Loucy (cell line): ENCODE measurements at regions not wholly inside any gene's neighbourhood (a gene's known extent, or its start where the extent isn't known, plus 50 kb on each side); places are given as distances from the start of the nearest gene placed in this dataset.

Experiments used
- CTCF ChIP-seq: fragments of 200-600 bp; sonication (generic); conservative IDR thresholded peaks from 2 replicates; pipeline ENCODE4 v1.5.1; 2014; ENCODE audit warnings: mild to moderate bottlenecking, antibody characterized with exemption, low read length
- EZH2phosphoT487 ChIP-seq: fragments of 200-600 bp; IDR thresholded peaks from 2 replicates; pipeline ENCODE4 v1.6.1; 2018; ENCODE audit warnings: antibody characterized with exemption, mild to moderate bottlenecking, moderate library complexity, borderline replicate concordance

GRCh38 chr16:26317885-26318284 is 626.1 kb downstream of the HS3ST4 start:
- TF ChIP-seq CTCF (no peak), EZH2phosphoT487 (no peak)
